NB4 (cell line): ENCODE measurements at regions not wholly inside any gene's neighbourhood (a gene's known extent, or its start where the extent isn't known, plus 50 kb on each side); places are given as distances from the start of the nearest gene placed in this dataset.

ENCODE experiments used
- MYC ChIP-seq: IDR thresholded peaks from 2 replicates; pipeline ENCODE4 v1.6.1; 2011; ENCODE audit warnings: low read depth, low read length
- POLR2A ChIP-seq: IDR thresholded peaks from 2 replicates; pipeline ENCODE4 v1.6.1; 2011; ENCODE audit warnings: mild to moderate bottlenecking; ENCODE audit not compliant: insufficient read length; ENCODE audit errors: extremely low read depth
- TF ChIP-seq, protein P1 (sequence below): IDR thresholded peaks from one replicate; pipeline ENCODE4 v1.5.1; 2012; ENCODE audit warnings: low read depth, low read length
- TF ChIP-seq, protein P2 (sequence below): IDR thresholded peaks from 2 replicates; pipeline ENCODE4 v1.6.1; 2011; ENCODE audit warnings: low read depth, low read length

DNA sequence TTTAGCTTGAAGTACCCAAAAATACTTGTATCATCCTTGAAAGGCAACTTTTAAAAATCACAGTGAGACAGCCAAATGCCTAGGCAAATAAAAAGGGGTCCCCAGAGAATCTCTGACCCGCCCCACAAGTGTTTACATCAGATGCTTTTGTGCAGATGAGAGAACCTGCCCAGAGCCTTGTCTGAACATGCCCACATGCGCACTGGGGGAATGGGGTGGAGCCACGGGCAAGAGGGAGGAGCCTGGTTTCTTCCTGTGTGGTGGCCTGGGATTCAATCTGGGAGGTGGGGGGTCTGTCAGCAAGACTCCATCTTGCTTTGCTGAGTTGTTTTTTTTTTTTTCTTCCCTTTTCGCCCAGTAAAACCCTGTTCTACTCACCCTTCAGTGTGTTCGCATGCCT lies 381.7 kb upstream of the CCDC196 start:
- TF ChIP-seq, protein P1, sequence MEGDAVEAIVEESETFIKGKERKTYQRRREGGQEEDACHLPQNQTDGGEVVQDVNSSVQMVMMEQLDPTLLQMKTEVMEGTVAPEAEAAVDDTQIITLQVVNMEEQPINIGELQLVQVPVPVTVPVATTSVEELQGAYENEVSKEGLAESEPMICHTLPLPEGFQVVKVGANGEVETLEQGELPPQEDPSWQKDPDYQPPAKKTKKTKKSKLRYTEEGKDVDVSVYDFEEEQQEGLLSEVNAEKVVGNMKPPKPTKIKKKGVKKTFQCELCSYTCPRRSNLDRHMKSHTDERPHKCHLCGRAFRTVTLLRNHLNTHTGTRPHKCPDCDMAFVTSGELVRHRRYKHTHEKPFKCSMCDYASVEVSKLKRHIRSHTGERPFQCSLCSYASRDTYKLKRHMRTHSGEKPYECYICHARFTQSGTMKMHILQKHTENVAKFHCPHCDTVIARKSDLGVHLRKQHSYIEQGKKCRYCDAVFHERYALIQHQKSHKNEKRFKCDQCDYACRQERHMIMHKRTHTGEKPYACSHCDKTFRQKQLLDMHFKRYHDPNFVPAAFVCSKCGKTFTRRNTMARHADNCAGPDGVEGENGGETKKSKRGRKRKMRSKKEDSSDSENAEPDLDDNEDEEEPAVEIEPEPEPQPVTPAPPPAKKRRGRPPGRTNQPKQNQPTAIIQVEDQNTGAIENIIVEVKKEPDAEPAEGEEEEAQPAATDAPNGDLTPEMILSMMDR, result no peak
- TF ChIP-seq, protein P2, sequence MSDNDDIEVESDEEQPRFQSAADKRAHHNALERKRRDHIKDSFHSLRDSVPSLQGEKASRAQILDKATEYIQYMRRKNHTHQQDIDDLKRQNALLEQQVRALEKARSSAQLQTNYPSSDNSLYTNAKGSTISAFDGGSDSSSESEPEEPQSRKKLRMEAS, result no peak
- TF ChIP-seq POLR2A, result no peak
- TF ChIP-seq MYC, result no peak
